CD14-positive monocyte (primary cell): ENCODE measurements at regions not wholly inside any gene's neighbourhood (a gene's known extent, or its start where the extent isn't known, plus 50 kb on each side); places are given as distances from the start of the nearest gene placed in this dataset.

Source experiments
- DNase-seq, 3 donors: peaks; one replicate each; pipeline ENCODE4 v3.0.0-alpha.2; 2011 to 2022
- H2AFZ ChIP-seq: 2 replicates; pipeline ENCODE4 v1.6.0; 2012; ENCODE audit warnings: mild to moderate bottlenecking, low read depth, low read length, inconsistent platforms; ENCODE audit not compliant: insufficient read depth, poor library complexity, severe bottlenecking
- H3K27ac ChIP-seq, 2 donors: 1 replicate in 1 of 2; 2 replicates in 1 of 2; pipeline ENCODE4 v1.5.1; 2012 to 2013; ENCODE audit warnings: low read length in 2 of 2, control low read depth in 1 of 2, inconsistent platforms in 1 of 2, low read depth in 1 of 2, mild to moderate bottlenecking in 1 of 2
- H3K27me3 ChIP-seq, 2 donors: one replicate each; pipeline versions ENCODE4 v1.6.0 to v1.6.1; 2011 to 2013; ENCODE audit warnings: low read length in 2 of 2; ENCODE audit not compliant: control insufficient read depth in 2 of 2, insufficient read depth in 2 of 2
- H3K36me3 ChIP-seq, 2 donors: replicated peaks in 1 of 2; 1 replicate in 1 of 2; 2 replicates in 1 of 2; pipeline versions ENCODE4 v1.5.1 to v1.6.1; 2012 to 2013; ENCODE audit warnings: low read length in 2 of 2, control low read depth in 1 of 2, inconsistent platforms in 1 of 2, mild to moderate bottlenecking in 1 of 2; ENCODE audit not compliant: insufficient read depth in 2 of 2, control insufficient read depth in 1 of 2
- H3K4me1 ChIP-seq, 2 donors: 1 replicate in 1 of 2; 2 replicates in 1 of 2; pipeline versions ENCODE4 v1.5.1 to v1.6.1; 2012 to 2013; ENCODE audit warnings: low read length in 2 of 2, control low read depth in 1 of 2, inconsistent platforms in 1 of 2, mild to moderate bottlenecking in 1 of 2, moderate library complexity in 1 of 2; ENCODE audit not compliant: insufficient read depth in 2 of 2, control insufficient read depth in 1 of 2
- H3K4me2 ChIP-seq: replicated peaks from 2 replicates; pipeline ENCODE3; 2012; ENCODE audit warnings: low read length, moderate library complexity, mild to moderate bottlenecking; ENCODE audit not compliant: poor library complexity, severe bottlenecking; ENCODE audit errors: extremely low read depth
- H3K4me3 ChIP-seq, 3 experiments: fragments of 200-600 bp in 1 of 3; sonication (generic) in 1 of 3; replicated peaks in 1 of 3; 1 replicate in 2 of 3; 2 replicates in 1 of 3; pipeline ENCODE4 v1.5.1; 2011 to 2013; ENCODE audit warnings: low read length in 3 of 3, mild to moderate bottlenecking in 3 of 3, control low read depth in 2 of 3, low read depth in 2 of 3, inconsistent platforms in 1 of 3, moderate library complexity in 1 of 3
- H3K79me2 ChIP-seq: 2 replicates; pipeline ENCODE4 v1.6.0; 2012; ENCODE audit warnings: mild to moderate bottlenecking, control low read depth, inconsistent platforms, low read length, moderate library complexity; ENCODE audit not compliant: insufficient read depth
- H3K9ac ChIP-seq: 2 replicates; pipeline ENCODE4 v1.6.0; 2017; ENCODE audit warnings: low read length, mild to moderate bottlenecking; ENCODE audit not compliant: insufficient read depth, poor library complexity, severe bottlenecking
- H3K9me3 ChIP-seq, 2 donors: replicated peaks in 1 of 2; 1 replicate in 1 of 2; 2 replicates in 1 of 2; pipeline versions ENCODE4 v1.5.1 to v1.6.1; 2012 to 2013; ENCODE audit warnings: low read length in 2 of 2, control low read depth in 1 of 2; ENCODE audit not compliant: control insufficient read depth in 1 of 2, insufficient read depth in 1 of 2
- H4K20me1 ChIP-seq: 2 replicates; pipeline ENCODE4 v1.6.0; 2012; ENCODE audit warnings: mild to moderate bottlenecking, low read length, control low read depth, moderate library complexity; ENCODE audit not compliant: insufficient read depth
- H3K27ac Mint-ChIP-seq, 7 donors: one replicate each; pipeline ENCODE4 v1.8.0; 2020; ENCODE audit warnings: mild to moderate bottlenecking in 7 of 7, mixed read lengths in 7 of 7, moderate library complexity in 6 of 7, inconsistent platforms in 2 of 7
- H3K27me3 Mint-ChIP-seq, 3 donors: one replicate each; pipeline ENCODE4 v1.8.0; 2021 to 2022; ENCODE audit warnings: low read depth in 3 of 3, mild to moderate bottlenecking in 3 of 3, mixed read lengths in 3 of 3, moderate library complexity in 3 of 3, inconsistent platforms in 1 of 3
- H3K36me3 Mint-ChIP-seq, 2 donors: one replicate each; pipeline ENCODE4 v1.8.0; 2020; ENCODE audit warnings: mixed read lengths in 2 of 2, inconsistent platforms in 1 of 2, mild to moderate bottlenecking in 1 of 2
- H3K4me1 Mint-ChIP-seq: one replicate; pipeline ENCODE4 v1.8.0; 2020; ENCODE audit warnings: mild to moderate bottlenecking, mixed read lengths
- H3K4me3 Mint-ChIP-seq, 2 donors: one replicate each; pipeline ENCODE4 v1.8.0; 2020; ENCODE audit warnings: mild to moderate bottlenecking in 2 of 2, mixed read lengths in 2 of 2, moderate library complexity in 1 of 2
- H3K9me3 Mint-ChIP-seq, 7 donors: one replicate each; pipeline ENCODE4 v1.8.0; 2020 to 2022; ENCODE audit warnings: mixed read lengths in 7 of 7, mild to moderate bottlenecking in 6 of 7, moderate library complexity in 6 of 7, inconsistent platforms in 2 of 7
- WGBS: methylation state at CpG from one replicate; pipeline ENCODE4 v1.1.5; 2013; ENCODE audit warnings: missing lambda C conversion rate; ENCODE audit not compliant: insufficient coverage; 5-methylcytosine and 5-hydroxymethylcytosine counted together
- intact Hi-C, 2 donors: fragments of 100-400 bp; cut with micrococcal nuclease; formaldehyde crosslinking; loops; one replicate each; pipeline versions ENCODE4 v1.15.0 to v1.15.1; 2023
- TF ChIP-seq, protein P1 (sequence below): fragments of 200-600 bp; IDR thresholded peaks from one replicate; pipeline ENCODE4 v1.8.0; 2022; ENCODE audit warnings: antibody characterized with exemption, mild to moderate bottlenecking

DNA sequence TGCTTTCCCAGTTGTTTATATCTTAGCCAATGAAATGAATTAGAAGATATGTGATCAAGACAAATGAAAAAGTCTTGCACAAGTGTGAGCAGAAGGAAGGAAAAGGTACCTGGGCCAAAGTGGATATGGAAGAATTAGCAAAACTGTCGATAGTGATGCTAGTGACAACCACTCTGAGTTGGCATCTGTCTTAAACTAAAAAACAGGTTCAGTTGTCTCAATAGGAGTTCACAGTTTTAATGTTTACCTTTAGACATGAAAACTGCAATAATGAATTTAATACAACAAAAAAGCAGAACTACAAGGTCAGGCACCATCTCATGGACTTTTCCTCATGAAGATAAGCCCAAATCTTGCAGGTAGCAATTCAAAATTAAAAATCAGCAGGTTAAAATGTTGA, 688.5 kb downstream of the EFNB2 start:
- no peak overlapping the region for H3K4me3 Mint-ChIP-seq
- Histone ChIP-seq H3K27ac (no peak overlapping the region), H3K36me3 (no peaks in the 10 kb centered on the region), H3K27me3 (no peaks in the 10 kb centered on the region), H3K4me2 (no peak overlapping the region), H3K79me2 (no peaks in the 10 kb centered on the region), H3K9me3 (peaks cover 9 to 20% of the 10 kb centered on the region in 2 donors), H3K4me1 (no peaks in the 10 kb centered on the region), H4K20me1 (no peaks in the 10 kb centered on the region), H3K9ac (no peak overlapping the region), H3K4me3 (no peak overlapping the region), H2AFZ (no peak overlapping the region)
- TF ChIP-seq, protein P1, sequence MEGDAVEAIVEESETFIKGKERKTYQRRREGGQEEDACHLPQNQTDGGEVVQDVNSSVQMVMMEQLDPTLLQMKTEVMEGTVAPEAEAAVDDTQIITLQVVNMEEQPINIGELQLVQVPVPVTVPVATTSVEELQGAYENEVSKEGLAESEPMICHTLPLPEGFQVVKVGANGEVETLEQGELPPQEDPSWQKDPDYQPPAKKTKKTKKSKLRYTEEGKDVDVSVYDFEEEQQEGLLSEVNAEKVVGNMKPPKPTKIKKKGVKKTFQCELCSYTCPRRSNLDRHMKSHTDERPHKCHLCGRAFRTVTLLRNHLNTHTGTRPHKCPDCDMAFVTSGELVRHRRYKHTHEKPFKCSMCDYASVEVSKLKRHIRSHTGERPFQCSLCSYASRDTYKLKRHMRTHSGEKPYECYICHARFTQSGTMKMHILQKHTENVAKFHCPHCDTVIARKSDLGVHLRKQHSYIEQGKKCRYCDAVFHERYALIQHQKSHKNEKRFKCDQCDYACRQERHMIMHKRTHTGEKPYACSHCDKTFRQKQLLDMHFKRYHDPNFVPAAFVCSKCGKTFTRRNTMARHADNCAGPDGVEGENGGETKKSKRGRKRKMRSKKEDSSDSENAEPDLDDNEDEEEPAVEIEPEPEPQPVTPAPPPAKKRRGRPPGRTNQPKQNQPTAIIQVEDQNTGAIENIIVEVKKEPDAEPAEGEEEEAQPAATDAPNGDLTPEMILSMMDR: no peak
- H3K4me1 Mint-ChIP-seq: no peaks in the 10 kb centered on the region
- 88% methylated on average over 1 of the region's 1 CpG for WGBS
- no peaks in the 10 kb centered on the region for H3K36me3 Mint-ChIP-seq
- H3K27me3 Mint-ChIP-seq: peaks cover 0 to 5% (median 0%) of the 10 kb centered on the region in 3 donors
- intact Hi-C loops: no loop called here
- DNase-seq: no peak
- H3K27ac Mint-ChIP-seq: no peak overlapping the region
- H3K9me3 Mint-ChIP-seq: peaks cover 0 to 20% (median 11%) of the 10 kb centered on the region in 7 donors

DNA sequence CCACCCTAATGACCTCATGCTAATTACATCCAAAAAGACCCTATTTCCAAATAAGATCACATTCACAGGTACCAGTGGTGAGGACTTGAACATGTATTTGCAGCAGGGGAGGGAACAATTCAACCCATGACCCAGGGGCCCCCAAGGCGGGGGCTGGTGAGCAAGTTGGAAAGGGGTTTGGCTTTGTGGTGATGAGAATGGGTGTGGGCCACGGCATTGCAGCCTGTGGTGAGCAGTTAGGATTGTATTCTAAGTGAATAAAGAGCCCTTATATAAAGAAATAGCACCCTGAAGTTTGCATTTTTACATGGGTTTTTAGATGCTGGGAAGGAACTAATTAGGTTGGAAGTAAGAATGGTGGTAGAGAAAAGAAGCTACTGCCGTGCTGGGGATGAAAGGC, 694.2 kb downstream of the EFNB2 start:
- DNase-seq: no peak
- H3K27ac Mint-ChIP-seq: peak overlapping the region in 1 of 7 donors; percentile 39
- Histone ChIP-seq H4K20me1 (no peaks in the 10 kb centered on the region), H3K4me2 (no peak overlapping the region), H3K4me1 (no peaks in the 10 kb centered on the region), H2AFZ (no peak overlapping the region), H3K9me3 (peaks cover 11 to 23% of the 10 kb centered on the region in 2 donors), H3K36me3 (no peaks in the 10 kb centered on the region), H3K27ac (no peak overlapping the region), H3K4me3 (no peak overlapping the region), H3K79me2 (no peaks in the 10 kb centered on the region), H3K9ac (no peak overlapping the region), H3K27me3 (no peaks in the 10 kb centered on the region)
- intact Hi-C loops: no loop called here
- no peaks in the 10 kb centered on the region for H3K27me3 Mint-ChIP-seq
- 90% methylated on average over 3 of the region's 3 CpGs for WGBS
- no peak overlapping the region for H3K4me3 Mint-ChIP-seq
- H3K4me1 Mint-ChIP-seq: no peaks in the 10 kb centered on the region
- peaks cover 3 to 15% (median 8%) of the 10 kb centered on the region in 7 donors for H3K9me3 Mint-ChIP-seq
- H3K36me3 Mint-ChIP-seq: no peaks in the 10 kb centered on the region
- TF ChIP-seq, protein P1: no peak
